ENCODE measurements at regions not wholly inside any gene's neighbourhood (a gene's known extent, or its start where the extent isn't known, plus 50 kb on each side); places are given as distances from the start of the nearest gene placed in this dataset.

GRCh38 chr20:56859801-56860261, 230.7 kb downstream of the TFAP2C start:
- no peak for TF ChIP-seq CTCF (IDR thresholded peaks at IDR 0.05; ENCODE audit: poor library complexity, severe bottlenecking)
- TF ChIP-seq EP300 (conservative IDR thresholded peaks at IDR 0.05; ENCODE audit: poor library complexity, severe bottlenecking) = no peak
- no peak for TF ChIP-seq REST (IDR thresholded peaks at IDR 0.05; ENCODE audit: borderline replicate concordance)
- no peak for TF ChIP-seq EZH2 (IDR thresholded peaks at IDR 0.05; ENCODE audit: borderline replicate concordance, insufficient read depth, low read length, poor library complexity, severe bottlenecking)
- TF ChIP-seq POLR2AphosphoS5 (IDR thresholded peaks at IDR 0.05) = no peak
- no peak for TF ChIP-seq SMC3 (conservative IDR thresholded peaks at IDR 0.05; ENCODE audit: poor library complexity)
